GM19043 (cell line): ENCODE measurements at regions not wholly inside any gene's neighbourhood (a gene's known extent, or its start where the extent isn't known, plus 50 kb on each side); places are given as distances from the start of the nearest gene placed in this dataset.

Experiments used
- ATAC-seq: cut with Tn5 transposase; IDR thresholded peaks from one replicate; pipeline ENCODE4 v1.9.1; 2021; ENCODE audit warnings: low read depth; ENCODE audit not compliant: unreplicated experiment

- ATAC-seq = no peak
Observed at GRCh38 chr6:164415832-164416563, 893.4 kb downstream of the C6orf118 start.

- ATAC-seq = no peak
Observed at GRCh38 chr6:164414695-164415094, 894.7 kb downstream of the C6orf118 start.

GRCh38 chr6:164412566-164412965 lies 896.8 kb downstream of the C6orf118 start:
- ATAC-seq = no peak

- ATAC-seq = no peak
Observed at GRCh38 chr6:164410017-164410416, 899.4 kb downstream of the C6orf118 start.

- no peak for ATAC-seq
Observed at GRCh38 chr6:164409309-164410009, 899.9 kb downstream of the C6orf118 start.

- ATAC-seq = no peak
Observed at GRCh38 chr6:164408868-164409267, 900.5 kb downstream of the C6orf118 start.

GRCh38 chr6:164404812-164405488 lies 904.5 kb downstream of the C6orf118 start:
- ATAC-seq = no peak

- ATAC-seq = no peak
Observed at GRCh38 chr6:164401871-164402270, 907.5 kb downstream of the C6orf118 start.

- ATAC-seq = no peak
Observed at GRCh38 chr6:164398647-164399046, 910.8 kb downstream of the C6orf118 start.

GRCh38 chr6:164396071-164397047 lies 913.0 kb downstream of the C6orf118 start:
- ATAC-seq = no peak

GRCh38 chr6:164379795-164380194 lies 929.6 kb downstream of the C6orf118 start:
- no peak for ATAC-seq

GRCh38 chr6:164378330-164378729 lies 931.1 kb downstream of the C6orf118 start:
- ATAC-seq = no peak

GRCh38 chr6:164377348-164377918 lies 932.0 kb downstream of the C6orf118 start:
- ATAC-seq = no peak

- ATAC-seq = no peak
Observed at GRCh38 chr6:164370773-164371172, 938.6 kb downstream of the C6orf118 start.

GRCh38 chr6:164359441-164359840 lies 944.9 kb downstream of the QKI start:
- ATAC-seq = no peak

GRCh38 chr6:164359036-164359435 lies 944.5 kb downstream of the QKI start:
- ATAC-seq = no peak

- ATAC-seq = no peak
Observed at GRCh38 chr6:164356814-164357213, 942.3 kb downstream of the QKI start.

GRCh38 chr6:164347455-164347854 lies 932.9 kb downstream of the QKI start:
- ATAC-seq = no peak

- no peak for ATAC-seq
Observed at GRCh38 chr6:164346631-164347030, 932.1 kb downstream of the QKI start.
